Cardiac muscle cell (in vitro differentiated cells and primary cell): ENCODE measurements at regions not wholly inside any gene's neighbourhood (a gene's known extent, or its start where the extent isn't known, plus 50 kb on each side); places are given as distances from the start of the nearest gene placed in this dataset.

Experiments
- DNase-seq, 2 donors: peaks; one replicate each; pipeline versions ENCODE4 v3.0.0 to v3.0.0-alpha.2; 2010 to 2017; ENCODE audit warnings: low read depth in 1 of 2, low spot score in 1 of 2
- H3K27ac ChIP-seq: fragments of 200-600 bp; sonication (generic); 2 replicates; pipeline ENCODE4 v1.5.1; 2016
- H3K27me3 ChIP-seq: fragments of 200-600 bp; sonication (generic); 2 replicates; pipeline ENCODE4 v1.6.0; 2016; ENCODE audit warnings: control low read depth
- H3K36me3 ChIP-seq: fragments of 200-600 bp; sonication (generic); 2 replicates; pipeline ENCODE4 v1.5.1; 2016; ENCODE audit warnings: control low read depth
- H3K4me1 ChIP-seq: fragments of 200-600 bp; sonication (generic); 2 replicates; pipeline ENCODE4 v1.8.1; 2017; ENCODE audit warnings: low read depth, mild to moderate bottlenecking, mixed run types
- H3K4me3 ChIP-seq: fragments of 200-600 bp; sonication (generic); 2 replicates; pipeline ENCODE4 v1.5.1; 2016; ENCODE audit warnings: mild to moderate bottlenecking
- H3K9me3 ChIP-seq: fragments of 200-600 bp; sonication (generic); 2 replicates; pipeline ENCODE4 v1.5.1; 2017; ENCODE audit warnings: low read depth, mild to moderate bottlenecking, control low read depth
- CTCF ChIP-seq: IDR thresholded peaks from 2 replicates; pipeline ENCODE4 v1.5.1; 2012; ENCODE audit warnings: low read depth, mild to moderate bottlenecking, low read length

- Histone ChIP-seq H3K27ac (no peak overlapping the region), H3K4me3 (no peak overlapping the region), H3K9me3 (no peaks in the 10 kb centered on the region), H3K27me3 (no peaks in the 10 kb centered on the region), H3K4me1 (no peaks in the 10 kb centered on the region), H3K36me3 (no peaks in the 10 kb centered on the region)
- DNase-seq: no peak
- TF ChIP-seq CTCF: no peak
Measured at GRCh38 chr1:209046058-209046417, 537.5 kb upstream of the CAMK1G start.

- Histone ChIP-seq H3K27me3 (no peaks in the 10 kb centered on the region), H3K4me1 (no peaks in the 10 kb centered on the region), H3K27ac (no peak overlapping the region), H3K36me3 (no peaks in the 10 kb centered on the region), H3K9me3 (no peaks in the 10 kb centered on the region), H3K4me3 (no peak overlapping the region)
- TF ChIP-seq CTCF: no peak
- no peak for DNase-seq
Measured at GRCh38 chr1:209046935-209047334, 536.6 kb upstream of the CAMK1G start.

- Histone ChIP-seq H3K36me3 (no peaks in the 10 kb centered on the region), H3K27ac (no peak overlapping the region), H3K4me1 (no peaks in the 10 kb centered on the region), H3K9me3 (no peaks in the 10 kb centered on the region), H3K4me3 (no peak overlapping the region), H3K27me3 (no peaks in the 10 kb centered on the region)
- DNase-seq: peak in 1 of 2 donors; percentile 5
- no peak for TF ChIP-seq CTCF
Measured at GRCh38 chr1:209048941-209049669, 534.4 kb upstream of the CAMK1G start.

GRCh38 chr1:209051570-209051969 is 531.9 kb upstream of the CAMK1G start:
- no peak for TF ChIP-seq CTCF
- no peak overlapping the region for H3K4me3 ChIP-seq
- H3K27ac ChIP-seq: no peak overlapping the region
- H3K9me3 ChIP-seq: no peaks in the 10 kb centered on the region
- H3K36me3 ChIP-seq: no peaks in the 10 kb centered on the region
- DNase-seq: no peak
- no peaks in the 10 kb centered on the region for H3K27me3 ChIP-seq
- H3K4me1 ChIP-seq: no peaks in the 10 kb centered on the region

GRCh38 chr1:209053587-209053986 is 529.9 kb upstream of the CAMK1G start:
- H3K27me3 ChIP-seq: no peaks in the 10 kb centered on the region
- H3K4me3 ChIP-seq: no peak overlapping the region
- H3K4me1 ChIP-seq: no peaks in the 10 kb centered on the region
- TF ChIP-seq CTCF: no peak
- no peak for DNase-seq
- no peaks in the 10 kb centered on the region for H3K36me3 ChIP-seq
- H3K9me3 ChIP-seq: no peaks in the 10 kb centered on the region
- H3K27ac ChIP-seq: no peak overlapping the region

- Histone ChIP-seq H3K27me3 (no peaks in the 10 kb centered on the region), H3K4me3 (no peak overlapping the region), H3K36me3 (no peaks in the 10 kb centered on the region), H3K9me3 (no peaks in the 10 kb centered on the region), H3K4me1 (no peaks in the 10 kb centered on the region), H3K27ac (no peak overlapping the region)
- DNase-seq: no peak
- no peak for TF ChIP-seq CTCF
Measured at GRCh38 chr1:209057083-209057482, 526.4 kb upstream of the CAMK1G start.
